MCF 10A (cell line): ENCODE measurements at regions not wholly inside any gene's neighbourhood (a gene's known extent, or its start where the extent isn't known, plus 50 kb on each side); places are given as distances from the start of the nearest gene placed in this dataset.

Experiments used
- BruUV-seq: library from RNA; stranded (reverse); fragments of 400-500 nt; replicated peaks from 2 replicates; lab custom pipeline; 2021; lab: Mats Ljungman, UMichigan
- CTCF ChIA-PET: fragments of 300-600 bp; sonication (Branson Sonifier 250); formaldehyde crosslinking; extraction: SDS; loops from one replicate; lab custom pipeline; 2021; ENCODE audit warnings: antibody characterized with exemption, inconsistent platforms; lab: Yijun Ruan, JAX
- POLR2A ChIA-PET: fragments of 300-600, 350-650 bp; sonication (Branson Sonifier 250); formaldehyde crosslinking; extraction: SDS; loops from one replicate; lab custom pipeline; 2020; ENCODE audit warnings: antibody characterized with exemption, inconsistent platforms; lab: Yijun Ruan, JAX
- DNase-seq: peaks from one replicate; pipeline ENCODE4 v3.0.0-alpha.2; 2018; ENCODE audit not compliant: unreplicated experiment
- H3K27ac Mint-ChIP-seq: one replicate; pipeline ENCODE4 v1.8.0; 2022; ENCODE audit warnings: mild to moderate bottlenecking, low read depth, mixed read lengths; ENCODE audit not compliant: unreplicated experiment
- H3K27me3 Mint-ChIP-seq: one replicate; pipeline ENCODE4 v1.8.0; 2022; ENCODE audit warnings: mixed read lengths; ENCODE audit not compliant: insufficient read depth, unreplicated experiment
- H3K36me3 Mint-ChIP-seq: one replicate; pipeline ENCODE4 v1.8.0; 2022; ENCODE audit warnings: mild to moderate bottlenecking, moderate library complexity, mixed read lengths; ENCODE audit not compliant: insufficient read depth, unreplicated experiment
- H3K4me1 Mint-ChIP-seq: one replicate; pipeline ENCODE4 v1.8.0; 2022; ENCODE audit warnings: mixed read lengths; ENCODE audit not compliant: insufficient read depth, unreplicated experiment
- H3K4me3 Mint-ChIP-seq: one replicate; pipeline ENCODE4 v1.8.0; 2022; ENCODE audit warnings: mild to moderate bottlenecking, moderate library complexity, mixed read lengths; ENCODE audit not compliant: unreplicated experiment
- H3K9me3 Mint-ChIP-seq: one replicate; pipeline ENCODE4 v1.8.0; 2022; ENCODE audit warnings: mixed read lengths; ENCODE audit not compliant: unreplicated experiment
- CTCF ChIP-seq: fragments of 200-600 bp; IDR thresholded peaks from one replicate; pipeline ENCODE4 v1.8.0; 2022; ENCODE audit warnings: antibody characterized with exemption, mild to moderate bottlenecking; ENCODE audit not compliant: unreplicated experiment
- intact Hi-C: fragments of 100-400 bp; cut with micrococcal nuclease; formaldehyde crosslinking; loops from 2 replicates; pipeline ENCODE4 v1.14.1; 2022

GRCh38 chr5:143663872-143664271 lies 148.1 kb upstream of the HMHB1 start:
- no TSS peak for BruUV-seq
- no peak for DNase-seq
- H3K27me3 Mint-ChIP-seq, result no peaks in the 10 kb centered on the region
- no peaks in the 10 kb centered on the region for H3K36me3 Mint-ChIP-seq
- POLR2A ChIA-PET, result interaction anchor here (1.0 kb wide), 1 partner anchor 12 kb away, joined by 3 read pairs; no protein-coding TSS in a partner anchor
- no peak for TF ChIP-seq CTCF
- no peak overlapping the region for H3K27ac Mint-ChIP-seq
- H3K4me1 Mint-ChIP-seq, result peaks cover 10% of the 10 kb centered on the region
- CTCF ChIA-PET, result no interaction called here
- no peaks in the 10 kb centered on the region for H3K9me3 Mint-ChIP-seq
- intact Hi-C loops, result no loop called here
- H3K4me3 Mint-ChIP-seq, result no peak overlapping the region

GRCh38 chr5:143662020-143662419 lies 149.9 kb upstream of the HMHB1 start:
- Mint-ChIP-seq H3K27ac (no peak overlapping the region), H3K4me3 (no peak overlapping the region), H3K9me3 (no peaks in the 10 kb centered on the region), H3K36me3 (no peaks in the 10 kb centered on the region), H3K4me1 (peaks cover 10% of the 10 kb centered on the region), H3K27me3 (no peaks in the 10 kb centered on the region)
- ChIA-PET CTCF (no interaction called here), POLR2A (interaction anchor here (0.9 to 1.6 kb wide), 2 partner anchors 12 to 14 kb away, joined by 3 to 5 read pairs; no protein-coding TSS in a partner anchor)
- no peak for TF ChIP-seq CTCF
- no peak for DNase-seq
- BruUV-seq, result no TSS peak
- intact Hi-C loops, result no loop called here

DNA sequence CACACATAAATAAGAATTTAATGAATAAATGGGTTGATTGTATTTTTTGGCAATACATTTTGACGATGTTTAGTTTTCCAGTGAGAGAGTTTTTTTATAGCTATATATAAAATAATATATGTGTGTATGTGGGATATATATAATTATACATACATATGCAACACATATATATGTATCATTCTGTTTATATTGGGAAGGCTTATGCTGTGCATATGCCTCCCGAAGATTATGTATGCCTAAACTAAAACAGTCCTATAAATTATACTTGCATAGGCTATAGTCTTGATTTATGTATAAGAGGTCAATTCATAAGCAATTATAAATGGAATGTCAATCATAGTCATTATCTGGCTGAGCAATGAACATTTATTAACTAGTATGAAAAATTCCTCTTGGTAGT lies 151.3 kb upstream of the HMHB1 start:
- Mint-ChIP-seq H3K27me3 (no peaks in the 10 kb centered on the region), H3K9me3 (no peaks in the 10 kb centered on the region), H3K36me3 (no peaks in the 10 kb centered on the region), H3K27ac (no peak overlapping the region), H3K4me1 (peaks cover 10% of the 10 kb centered on the region), H3K4me3 (no peak overlapping the region)
- BruUV-seq, result no TSS peak
- no peak for DNase-seq
- ChIA-PET POLR2A (interaction anchor here (1.6 kb wide), 1 partner anchor 13 kb away, joined by 5 read pairs; no protein-coding TSS in a partner anchor), CTCF (interaction anchor here (0.6 kb wide), 1 partner anchor 74 kb away, joined by 3 read pairs; no protein-coding TSS in a partner anchor)
- TF ChIP-seq CTCF, result no peak
- intact Hi-C loops, result no loop called here

GRCh38 chr5:143659599-143660238 lies 152.2 kb upstream of the HMHB1 start:
- H3K9me3 Mint-ChIP-seq, result no peaks in the 10 kb centered on the region
- H3K4me1 Mint-ChIP-seq, result peaks cover 10% of the 10 kb centered on the region
- no peaks in the 10 kb centered on the region for H3K36me3 Mint-ChIP-seq
- TF ChIP-seq CTCF, result no peak
- intact Hi-C loops, result no loop called here
- ChIA-PET CTCF (no interaction called here), POLR2A (no interaction called here)
- no peak overlapping the region for H3K27ac Mint-ChIP-seq
- H3K4me3 Mint-ChIP-seq, result no peak overlapping the region
- BruUV-seq, result no TSS peak
- no peaks in the 10 kb centered on the region for H3K27me3 Mint-ChIP-seq
- DNase-seq, result no peak
